GM18520 (cell line): ENCODE measurements at regions not wholly inside any gene's neighbourhood (a gene's known extent, or its start where the extent isn't known, plus 50 kb on each side); places are given as distances from the start of the nearest gene placed in this dataset.
"Not testable (repeated sequence)": the region's sequence is repeated elsewhere in the genome, so short reads cannot be mapped to it uniquely, and the experiment has no call there.

Experiments
- ATAC-seq: cut with Tn5 transposase; IDR thresholded peaks from one replicate; pipeline ENCODE4 v1.9.1; 2021; ENCODE audit not compliant: unreplicated experiment

GRCh38 chr7:113622796-113623195 is 296.0 kb downstream of the PPP1R3A start:
- ATAC-seq, result no peak

GRCh38 chr7:113610572-113610971 is 308.2 kb downstream of the PPP1R3A start:
- no peak for ATAC-seq

- no peak for ATAC-seq
Observed at GRCh38 chr7:113608782-113609181, 310.0 kb downstream of the PPP1R3A start.

- ATAC-seq, result no peak
Observed at GRCh38 chr7:113606325-113606724, 312.5 kb downstream of the PPP1R3A start.

GRCh38 chr7:113600428-113600827 is 318.4 kb downstream of the PPP1R3A start:
- ATAC-seq, result not testable (repeated sequence)

- not testable (repeated sequence) for ATAC-seq
Observed at GRCh38 chr7:113593455-113593854, 325.4 kb downstream of the PPP1R3A start.

- not testable (repeated sequence) for ATAC-seq
Observed at GRCh38 chr7:113592924-113593323, 325.9 kb downstream of the PPP1R3A start.

GRCh38 chr7:113582471-113582870 is 336.3 kb downstream of the PPP1R3A start:
- no peak for ATAC-seq

GRCh38 chr7:113563257-113563656 is 355.6 kb downstream of the PPP1R3A start:
- not testable (repeated sequence) for ATAC-seq

GRCh38 chr7:113562801-113563200 is 356.0 kb downstream of the PPP1R3A start:
- ATAC-seq, result no peak

GRCh38 chr7:113562242-113562641 is 356.6 kb downstream of the PPP1R3A start:
- ATAC-seq, result no peak

- no peak for ATAC-seq
Observed at GRCh38 chr7:113561446-113561845, 357.4 kb downstream of the PPP1R3A start.

GRCh38 chr7:113550966-113551365 is 367.8 kb downstream of the PPP1R3A start:
- ATAC-seq, result no peak

- peak; percentile 32 for ATAC-seq
Observed at GRCh38 chr7:113548561-113548960, 370.2 kb downstream of the PPP1R3A start.

- peak; percentile 67 for ATAC-seq
Observed at GRCh38 chr7:113548137-113548536, 370.7 kb downstream of the PPP1R3A start.

- no peak for ATAC-seq
Observed at GRCh38 chr7:113521468-113521867, 397.3 kb downstream of the PPP1R3A start.

- ATAC-seq, result no peak
Observed at GRCh38 chr7:113519472-113519871, 399.3 kb downstream of the PPP1R3A start.

- ATAC-seq, result no peak
Observed at GRCh38 chr7:113504691-113505090, 386.3 kb upstream of the SMIM30 start.

GRCh38 chr7:113504142-113504541 is 385.8 kb upstream of the SMIM30 start:
- ATAC-seq, result no peak

- not testable (repeated sequence) for ATAC-seq
Observed at GRCh38 chr7:113496586-113496985, 378.2 kb upstream of the SMIM30 start.

GRCh38 chr7:113494797-113495566 is 376.6 kb upstream of the SMIM30 start:
- ATAC-seq, result not testable (repeated sequence)

- no peak for ATAC-seq
Observed at GRCh38 chr7:113491305-113491704, 373.0 kb upstream of the SMIM30 start.
